A549 (cell line): ENCODE measurements at regions not wholly inside any gene's neighbourhood (a gene's known extent, or its start where the extent isn't known, plus 50 kb on each side); places are given as distances from the start of the nearest gene placed in this dataset.

Experiments
- BHLHE40 ChIP-seq: IDR thresholded peaks from 2 replicates; pipeline ENCODE4 v1.6.1; 2012; ENCODE audit warnings: low read depth, low read length, inconsistent platforms
- CEBPB ChIP-seq, 2 experiments: fragments of >200 bp in 1 of 2; sonication (Bioruptor Twin) in 1 of 2; formaldehyde crosslinking in 1 of 2; IDR thresholded peaks; 2 replicates each; pipeline ENCODE4 v1.6.1; 2012 to 2016
- CHD2 ChIP-seq: fragments of 150-350 bp; IDR thresholded peaks from 2 replicates; pipeline ENCODE4 v1.6.1; 2014; ENCODE audit warnings: low read length; ENCODE audit not compliant: partially characterized antibody
- EP300 ChIP-seq, 2 experiments: fragments of >200 bp; sonication (Bioruptor Twin); formaldehyde crosslinking; IDR thresholded peaks; 2 replicates in 1 of 2; 3 replicates in 1 of 2; pipeline ENCODE4 v1.6.1; 2016 to 2017
- KDM1A ChIP-seq: fragments of 200-600 bp; sonication (generic); IDR thresholded peaks from 2 replicates; pipeline ENCODE4 v1.6.1; 2016; ENCODE audit warnings: low read depth, mild to moderate bottlenecking
- NR3C1 ChIP-seq: fragments of >200 bp; sonication (Bioruptor Twin); formaldehyde crosslinking; IDR thresholded peaks from 3 replicates; pipeline ENCODE4 v1.6.1; 2017
- POLR2AphosphoS2 ChIP-seq: conservative IDR thresholded peaks from 2 replicates; pipeline ENCODE4 v1.6.1; 2012; ENCODE audit warnings: low read length, improper control_type of control experiment, inconsistent platforms
- SMC3 ChIP-seq: fragments of >200 bp; sonication (Bioruptor Twin); formaldehyde crosslinking; IDR thresholded peaks from 3 replicates; pipeline ENCODE4 v1.6.1; 2018; ENCODE audit warnings: inconsistent platforms
- TFCP2L1 ChIP-seq: fragments of 250-450 bp; sonication (Bioruptor Pico); IDR thresholded peaks from 2 replicates; pipeline ENCODE4 v1.5.0; 2021; ENCODE audit warnings: mild to moderate bottlenecking
- TF ChIP-seq, protein P1 (sequence below): fragments of >200 bp; sonication (Bioruptor Twin); formaldehyde crosslinking; IDR thresholded peaks from 3 replicates; pipeline ENCODE4 v1.5.1; 2016
- TF ChIP-seq, protein P2 (sequence below): IDR thresholded peaks from 2 replicates; pipeline ENCODE4 v1.6.1; 2012
- TF ChIP-seq, protein P3 (sequence below): fragments of 150-350 bp; IDR thresholded peaks from 2 replicates; pipeline ENCODE4 v1.6.1; 2014; ENCODE audit warnings: low read depth, mild to moderate bottlenecking, low read length

DNA sequence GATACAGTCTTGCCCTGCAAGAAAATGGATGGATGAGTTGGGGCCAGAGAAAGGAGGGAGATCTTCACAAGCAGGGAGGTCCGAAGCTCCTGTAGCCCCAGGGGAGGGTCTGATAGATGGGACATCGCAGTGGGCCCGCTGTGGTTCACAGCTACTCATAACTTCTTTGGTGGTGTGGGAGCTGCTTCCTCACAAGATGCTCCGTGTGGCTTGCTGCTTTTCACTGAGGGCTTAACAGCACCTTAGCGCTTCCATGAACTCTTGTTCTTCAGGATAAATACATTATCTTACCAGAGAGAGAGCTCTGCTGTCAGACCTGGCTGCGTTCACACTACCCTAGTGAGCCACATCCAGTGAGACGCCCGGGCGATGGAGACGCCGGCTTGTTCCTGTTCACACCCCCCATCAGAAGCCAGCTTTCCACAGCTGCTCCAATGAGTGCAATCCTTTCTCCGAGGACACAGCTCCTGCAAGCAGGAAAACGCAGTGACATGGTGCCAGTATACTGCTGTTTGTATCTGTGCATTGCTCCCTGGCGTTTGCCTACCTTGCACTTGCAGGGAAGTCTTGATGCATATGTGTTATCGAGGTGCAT, 599.8 kb downstream of the AJAP1 start:
- TF ChIP-seq KDM1A (no peak), CHD2 (no peak), CEBPB (IDR thresholded peaks at IDR 0.05) (no peak), POLR2AphosphoS2 (no peak), NR3C1 (no peak), BHLHE40 (no peak), EP300 (IDR thresholded peaks at IDR 0.05) (no peak), SMC3 (no peak), TFCP2L1 (CRISPR knock-in tag) (no peak)
- TF ChIP-seq, protein P1, sequence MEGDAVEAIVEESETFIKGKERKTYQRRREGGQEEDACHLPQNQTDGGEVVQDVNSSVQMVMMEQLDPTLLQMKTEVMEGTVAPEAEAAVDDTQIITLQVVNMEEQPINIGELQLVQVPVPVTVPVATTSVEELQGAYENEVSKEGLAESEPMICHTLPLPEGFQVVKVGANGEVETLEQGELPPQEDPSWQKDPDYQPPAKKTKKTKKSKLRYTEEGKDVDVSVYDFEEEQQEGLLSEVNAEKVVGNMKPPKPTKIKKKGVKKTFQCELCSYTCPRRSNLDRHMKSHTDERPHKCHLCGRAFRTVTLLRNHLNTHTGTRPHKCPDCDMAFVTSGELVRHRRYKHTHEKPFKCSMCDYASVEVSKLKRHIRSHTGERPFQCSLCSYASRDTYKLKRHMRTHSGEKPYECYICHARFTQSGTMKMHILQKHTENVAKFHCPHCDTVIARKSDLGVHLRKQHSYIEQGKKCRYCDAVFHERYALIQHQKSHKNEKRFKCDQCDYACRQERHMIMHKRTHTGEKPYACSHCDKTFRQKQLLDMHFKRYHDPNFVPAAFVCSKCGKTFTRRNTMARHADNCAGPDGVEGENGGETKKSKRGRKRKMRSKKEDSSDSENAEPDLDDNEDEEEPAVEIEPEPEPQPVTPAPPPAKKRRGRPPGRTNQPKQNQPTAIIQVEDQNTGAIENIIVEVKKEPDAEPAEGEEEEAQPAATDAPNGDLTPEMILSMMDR, result no peak
- TF ChIP-seq, protein P2, sequence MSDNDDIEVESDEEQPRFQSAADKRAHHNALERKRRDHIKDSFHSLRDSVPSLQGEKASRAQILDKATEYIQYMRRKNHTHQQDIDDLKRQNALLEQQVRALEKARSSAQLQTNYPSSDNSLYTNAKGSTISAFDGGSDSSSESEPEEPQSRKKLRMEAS, result no peak
- TF ChIP-seq, protein P3, sequence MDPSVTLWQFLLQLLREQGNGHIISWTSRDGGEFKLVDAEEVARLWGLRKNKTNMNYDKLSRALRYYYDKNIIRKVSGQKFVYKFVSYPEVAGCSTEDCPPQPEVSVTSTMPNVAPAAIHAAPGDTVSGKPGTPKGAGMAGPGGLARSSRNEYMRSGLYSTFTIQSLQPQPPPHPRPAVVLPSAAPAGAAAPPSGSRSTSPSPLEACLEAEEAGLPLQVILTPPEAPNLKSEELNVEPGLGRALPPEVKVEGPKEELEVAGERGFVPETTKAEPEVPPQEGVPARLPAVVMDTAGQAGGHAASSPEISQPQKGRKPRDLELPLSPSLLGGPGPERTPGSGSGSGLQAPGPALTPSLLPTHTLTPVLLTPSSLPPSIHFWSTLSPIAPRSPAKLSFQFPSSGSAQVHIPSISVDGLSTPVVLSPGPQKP, result no peak
